Renal cortex interstitium (tissue), 11 donors: ENCODE measurements at regions not wholly inside any gene's neighbourhood (a gene's known extent, or its start where the extent isn't known, plus 50 kb on each side); places are given as distances from the start of the nearest gene placed in this dataset.

ENCODE experiments used
- DNase-seq, 11 donors: peaks; one replicate each; pipeline ENCODE4 v3.0.0-alpha.2; 2013; ENCODE audit warnings: low read depth in 9 of 11, low spot score in 4 of 11; ENCODE audit errors: extremely low read depth in 1 of 11

DNA sequence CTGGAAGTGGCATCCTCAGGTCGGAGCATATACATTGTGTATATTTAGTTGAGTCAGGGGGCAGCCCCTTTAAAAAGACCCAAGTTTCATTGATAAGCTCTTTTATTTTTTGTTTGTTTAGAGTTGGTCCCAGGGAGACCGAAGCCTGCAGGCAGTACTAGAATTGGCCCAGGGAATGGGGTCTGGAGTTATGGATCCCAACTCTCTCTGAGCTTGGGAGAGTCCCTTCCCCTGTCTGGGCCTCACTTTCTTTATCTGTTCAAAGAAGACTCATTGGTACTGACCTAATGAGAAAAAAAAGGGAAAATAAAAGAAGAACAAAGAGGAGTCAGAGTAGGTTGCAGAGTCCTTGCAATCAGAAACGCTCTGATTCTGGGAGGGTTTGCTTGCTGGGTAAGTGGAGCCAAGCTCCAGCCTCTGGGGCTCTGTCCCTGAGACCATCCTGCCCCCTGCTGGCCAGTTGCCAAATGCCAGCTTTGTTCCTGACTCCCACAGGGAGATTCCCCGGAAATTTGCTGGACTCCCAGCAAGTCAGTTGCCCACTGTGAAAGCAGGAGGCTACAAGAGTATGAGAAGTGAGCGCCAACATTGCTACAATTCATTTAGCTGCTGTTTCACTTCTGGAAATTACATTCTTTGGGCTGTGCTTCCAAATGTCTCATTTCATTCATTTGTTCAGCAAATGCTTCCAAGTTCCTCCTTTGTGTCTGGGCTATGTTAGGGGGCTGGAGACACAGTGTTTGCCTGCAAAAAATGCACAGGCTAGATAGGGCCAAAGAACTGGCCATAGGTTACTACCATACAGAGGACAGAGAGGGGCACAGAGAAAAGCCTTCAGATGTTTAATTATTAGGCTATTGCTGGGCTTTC lies 156.2 kb downstream of the MELK start:
- DNase-seq: peak; percentile 31 to 66 (median 57)

GRCh38 chr9:36729906-36730305 lies 157.2 kb downstream of the MELK start:
- no peak for DNase-seq

GRCh38 chr9:36730414-36730813 lies 157.7 kb downstream of the MELK start:
- DNase-seq: no peak

GRCh38 chr9:36731068-36731956 lies 158.6 kb downstream of the MELK start:
- peak in 1 of 11 donors; percentile 4 for DNase-seq

- no peak for DNase-seq
Observed at GRCh38 chr9:36734737-36735136, 162.0 kb downstream of the MELK start.

- no peak for DNase-seq
Observed at GRCh38 chr9:36736648-36737047, 164.0 kb downstream of the MELK start.

DNA sequence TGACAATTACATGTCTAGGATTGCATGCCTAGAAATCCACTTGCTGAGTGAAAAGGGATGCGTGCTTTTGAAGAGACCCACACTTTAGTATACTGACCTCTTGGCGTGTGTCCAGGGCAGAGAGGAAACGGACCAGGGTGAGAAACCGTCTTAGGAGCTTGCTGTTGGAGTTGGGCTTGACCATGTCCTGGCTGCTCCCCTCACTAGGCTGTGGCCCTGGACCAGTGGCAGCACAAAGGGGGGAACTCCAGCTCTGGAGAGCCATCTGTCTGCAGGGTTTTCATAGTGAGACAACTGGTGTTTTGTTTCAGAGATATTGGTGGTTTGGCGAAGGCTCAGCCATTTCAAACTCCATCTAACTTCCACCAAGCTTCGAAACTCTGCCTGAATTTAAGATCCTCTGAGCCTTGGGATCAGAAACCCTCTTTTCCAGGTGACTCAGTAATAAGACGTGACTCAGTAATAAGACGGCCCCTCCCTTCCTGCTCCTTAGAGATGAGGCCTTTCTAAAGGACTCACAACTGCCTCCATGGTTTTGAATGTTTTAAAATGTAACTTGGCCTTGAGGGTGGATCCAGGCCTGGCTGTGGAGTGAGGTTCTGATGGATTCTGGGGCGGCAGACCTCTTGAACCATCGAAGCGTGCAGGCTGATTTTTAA lies 165.8 kb downstream of the MELK start:
- DNase-seq: no peak

DNA sequence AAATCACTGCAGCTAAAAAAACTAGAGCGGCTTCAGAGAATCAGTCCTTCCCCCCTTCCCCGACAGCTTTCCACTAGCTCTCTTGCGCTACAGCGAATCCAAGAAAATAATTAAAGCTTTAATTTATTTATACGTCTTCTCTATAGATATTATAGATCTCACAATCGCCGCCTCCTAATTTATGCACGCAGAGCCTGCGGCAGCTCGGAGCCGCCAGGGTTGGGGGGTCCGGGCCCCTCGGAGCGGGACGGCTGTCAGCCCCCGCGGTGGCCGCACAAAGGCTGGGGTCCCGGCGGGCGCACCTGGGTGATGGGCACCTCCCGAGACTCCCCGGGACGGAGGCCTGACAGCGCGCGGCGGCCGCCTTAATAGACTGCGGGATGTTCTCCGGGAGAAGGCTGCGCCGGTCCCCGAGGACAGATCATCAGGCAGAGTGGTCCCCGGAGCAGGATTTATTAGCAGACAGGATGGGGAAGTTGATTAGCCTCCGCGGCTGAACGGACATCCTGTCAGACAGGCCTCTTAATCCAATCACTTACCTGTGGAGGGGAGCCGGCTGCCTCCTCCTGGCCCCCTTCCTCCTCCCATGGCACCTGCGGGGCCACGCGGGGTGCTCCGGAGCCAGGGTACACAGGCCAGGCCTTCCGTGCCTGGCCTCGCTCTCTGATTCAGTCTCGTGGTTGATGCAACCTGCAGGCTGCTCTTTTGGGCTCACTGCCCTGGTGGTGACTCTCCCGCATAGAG lies 166.8 kb downstream of the MELK start:
- DNase-seq: no peak

GRCh38 chr9:36742264-36742663 lies 169.6 kb downstream of the MELK start:
- no peak for DNase-seq

GRCh38 chr9:36744678-36745077 lies 172.0 kb downstream of the MELK start:
- DNase-seq: no peak

DNA sequence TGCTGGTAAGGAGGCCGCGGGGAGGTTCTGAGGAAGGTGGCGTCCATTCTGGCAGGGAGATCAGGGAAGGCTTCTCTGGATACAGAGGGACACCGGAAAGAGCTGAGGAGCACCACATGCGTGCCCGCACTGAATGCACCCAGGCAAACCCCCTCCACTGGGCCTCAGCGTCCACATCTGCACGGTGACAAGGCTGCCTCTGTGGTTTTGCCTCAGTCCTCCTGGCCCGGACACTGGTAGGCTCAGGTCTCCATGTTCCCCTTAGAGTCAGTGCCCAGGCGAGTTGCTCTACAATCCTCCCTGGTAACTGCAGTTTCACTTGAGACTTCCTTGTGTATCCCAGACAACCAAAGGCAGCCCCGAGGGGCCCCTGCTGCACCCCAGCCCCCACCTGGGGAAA lies 173.3 kb downstream of the MELK start:
- DNase-seq: no peak

DNA sequence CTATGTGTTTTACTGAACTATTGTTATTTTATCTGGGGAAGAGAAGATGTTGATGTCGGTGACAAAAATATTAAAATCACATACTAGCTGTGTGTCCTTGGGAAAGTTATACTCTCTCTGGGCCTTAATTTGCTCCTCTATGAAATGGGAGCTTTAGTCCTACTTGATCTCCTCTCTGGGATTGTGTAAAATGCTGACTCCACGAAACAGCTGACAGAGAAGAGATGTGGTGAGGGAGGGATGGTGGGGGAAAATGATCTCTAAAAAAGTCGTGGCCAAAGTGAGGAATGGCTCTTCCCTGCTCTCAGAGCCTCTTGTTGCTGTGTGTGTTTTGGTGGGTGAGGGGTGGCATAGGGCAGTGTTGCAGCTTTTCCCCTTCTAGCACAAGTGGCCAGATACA lies 173.7 kb downstream of the MELK start:
- no peak for DNase-seq

DNA sequence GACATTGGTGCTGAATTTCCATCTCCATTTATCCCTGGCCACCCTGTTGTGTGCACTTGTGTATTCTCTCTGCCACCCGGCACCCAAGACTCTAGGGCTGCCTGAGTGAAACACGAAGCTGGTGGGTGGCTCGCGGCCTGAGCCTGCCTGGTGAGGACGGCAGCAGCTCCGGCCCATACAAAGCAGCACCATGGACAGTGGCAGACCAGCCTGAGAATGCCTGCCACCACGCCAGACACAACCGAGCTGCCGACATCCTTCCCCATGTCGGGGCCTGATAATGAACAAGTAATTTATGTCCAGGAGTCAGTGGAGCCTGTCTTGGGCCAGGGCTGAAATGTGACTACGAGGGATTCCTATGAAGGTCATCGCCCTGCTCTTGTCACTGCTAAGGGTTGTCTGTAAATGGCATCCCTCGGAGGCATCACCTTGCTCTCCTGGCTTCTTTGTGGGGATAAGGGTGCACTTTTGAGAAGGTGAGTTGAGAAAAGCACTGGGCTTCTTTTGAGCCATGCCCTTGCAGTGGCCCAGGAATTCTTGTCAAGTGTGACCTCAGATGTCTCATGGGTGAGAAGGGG lies 175.7 kb downstream of the MELK start:
- peak; percentile 31 to 82 (median 68) for DNase-seq

- DNase-seq: no peak
Observed at GRCh38 chr9:36749461-36749860, 176.8 kb downstream of the MELK start.

DNA sequence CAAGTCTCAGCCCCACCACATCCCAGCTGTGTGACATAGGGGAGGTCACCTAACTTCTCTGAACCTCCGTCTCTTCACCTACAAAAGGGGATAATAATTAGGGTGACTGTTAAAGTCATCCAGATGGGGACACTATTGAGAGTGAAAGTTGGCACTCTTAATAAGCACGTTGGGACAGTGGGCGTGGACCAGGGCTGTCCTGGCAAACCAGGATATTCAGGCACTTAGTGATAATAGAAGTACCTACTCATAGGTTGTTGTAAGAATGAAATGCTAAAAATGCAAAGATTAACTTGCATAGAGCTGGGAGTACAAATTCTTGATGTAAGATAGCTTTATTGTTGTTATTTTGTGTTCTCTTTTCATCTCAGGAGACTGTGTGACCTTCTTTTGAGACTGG lies 177.9 kb downstream of the MELK start:
- DNase-seq: no peak

DNA sequence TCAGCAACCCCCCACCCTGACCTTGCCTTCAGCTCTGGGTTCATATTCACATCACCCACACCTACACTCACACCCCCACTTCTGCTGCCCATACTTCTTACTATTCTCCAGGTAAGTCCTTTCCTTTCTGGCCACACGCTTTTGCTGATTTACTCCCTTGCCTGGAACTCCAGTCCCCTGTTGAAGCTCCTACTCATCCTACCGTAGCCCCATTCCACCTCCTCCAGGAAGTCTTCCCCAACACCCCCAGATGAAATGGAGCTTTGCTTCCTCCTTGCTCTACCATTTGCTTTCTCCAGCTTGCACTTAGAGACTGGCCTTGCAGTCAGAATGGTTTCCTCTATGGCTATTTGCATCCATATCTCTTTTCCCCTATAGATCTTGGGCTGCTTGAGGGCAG lies 182.3 kb downstream of the MELK start:
- no peak for DNase-seq

DNA sequence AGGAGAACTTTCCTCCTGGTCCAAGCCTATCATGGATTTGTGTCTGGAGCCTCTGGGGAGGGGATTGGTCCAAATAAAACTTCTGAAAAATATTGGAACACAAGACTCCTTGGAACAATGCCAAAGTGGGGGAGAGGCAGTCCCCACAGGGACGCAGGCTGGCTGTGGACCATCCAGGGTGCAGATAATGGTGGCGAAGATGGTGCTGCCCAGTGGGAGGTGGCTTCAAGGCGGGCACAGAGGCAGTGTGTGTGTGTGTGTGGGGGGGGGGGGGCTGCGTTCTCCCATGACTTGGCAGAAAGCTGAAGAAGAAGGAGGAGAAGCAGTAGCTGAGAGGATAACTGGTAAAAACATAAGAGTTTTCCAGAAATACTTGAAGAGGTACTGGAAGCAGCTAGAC lies 186.4 kb downstream of the MELK start:
- no peak for DNase-seq

DNA sequence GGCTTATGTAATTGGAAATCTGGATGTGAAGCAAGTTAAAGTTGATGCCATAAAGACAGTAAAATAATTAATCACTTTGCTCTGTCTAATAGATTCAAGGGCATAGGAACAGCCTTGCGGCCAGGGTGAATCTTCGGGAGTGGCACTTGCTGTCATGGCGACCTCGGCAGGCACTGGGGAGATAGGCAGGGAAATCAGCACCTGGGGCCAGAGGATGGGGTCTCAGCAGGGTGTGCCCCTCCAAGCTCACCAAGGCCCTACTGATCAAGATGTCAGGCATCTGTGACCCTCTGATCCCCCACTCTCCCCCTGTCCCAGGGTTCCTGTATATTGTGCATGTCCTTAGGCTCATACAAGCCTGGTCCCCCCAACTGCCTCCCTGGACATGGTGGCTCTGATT lies 187.3 kb downstream of the MELK start:
- no peak for DNase-seq
